SK-N-SH (cell line): ENCODE measurements at regions not wholly inside any gene's neighbourhood (a gene's known extent, or its start where the extent isn't known, plus 50 kb on each side); places are given as distances from the start of the nearest gene placed in this dataset.

ENCODE experiments used
- CTCF ChIA-PET: fragments of 300-600, 350-600 bp; formaldehyde crosslinking; extraction: SDS; loops from one replicate; lab custom pipeline; 2021; lab: Yijun Ruan, JAX
- POLR2A ChIA-PET: fragments of 350-600 bp; sonication (Branson Sonifier 250); formaldehyde crosslinking; extraction: SDS; loops from one replicate; lab custom pipeline; 2020; ENCODE audit warnings: antibody characterized with exemption, inconsistent platforms; lab: Yijun Ruan, JAX
- DNase-seq: peaks from one replicate; pipeline ENCODE4 v3.0.0; 2012
- H2AFZ ChIP-seq: fragments of 200-600 bp; sonication (generic); 2 replicates; pipeline ENCODE4 v1.8.1; 2016; ENCODE audit warnings: antibody characterized with exemption, mild to moderate bottlenecking, low read depth
- H3F3A ChIP-seq: fragments of 200-600 bp; sonication (generic); replicated peaks from 2 replicates; pipeline ENCODE3; 2016; ENCODE audit warnings: antibody characterized with exemption, mild to moderate bottlenecking; ENCODE audit not compliant: insufficient read depth
- H3K27ac ChIP-seq, 2 experiments: fragments of 200-500 bp in 1 of 2; fragments of 200-600 bp in 1 of 2; sonication (Bioruptor generic) in 1 of 2; sonication (generic), shearing (Covaris generic) in 1 of 2; 2 replicates each; pipeline versions ENCODE4 v1.5.1 to v1.6.1; 2014 to 2016; ENCODE audit warnings: low read depth in 2 of 2, inconsistent platforms in 1 of 2, low read length in 1 of 2, mild to moderate bottlenecking in 1 of 2, mixed read lengths in 1 of 2
- H3K27me3 ChIP-seq: fragments of 200-600 bp; sonication (generic), shearing (Covaris generic); 2 replicates; pipeline ENCODE4 v1.6.1; 2016; ENCODE audit warnings: mixed run types; ENCODE audit not compliant: insufficient read depth
- H3K36me3 ChIP-seq, 2 experiments: fragments of 200-500 bp in 1 of 2; fragments of 200-600 bp in 1 of 2; sonication (Bioruptor generic) in 1 of 2; sonication (generic) in 1 of 2; replicated peaks in 1 of 2; 2 replicates each; pipeline versions ENCODE3 to v1.5.1; 2014 to 2016; ENCODE audit warnings: low read length in 1 of 2, mild to moderate bottlenecking in 1 of 2; ENCODE audit not compliant: insufficient read depth in 2 of 2, control insufficient read depth in 1 of 2
- H3K4me1 ChIP-seq, 2 experiments: fragments of 200-500 bp in 1 of 2; fragments of 200-600 bp in 1 of 2; sonication (Bioruptor generic) in 1 of 2; sonication (generic), shearing (Covaris generic) in 1 of 2; 2 replicates each; pipeline versions ENCODE4 v1.5.1 to v1.6.1; 2014 to 2016; ENCODE audit warnings: low read depth in 1 of 2, low read length in 1 of 2, mixed run types in 1 of 2; ENCODE audit not compliant: insufficient read depth in 2 of 2, control insufficient read depth in 1 of 2
- H3K4me2 ChIP-seq: fragments of 200-600 bp; sonication (generic), shearing (Covaris generic); 2 replicates; pipeline ENCODE4 v1.6.1; 2017; ENCODE audit warnings: mixed run types
- H3K4me3 ChIP-seq, 2 experiments: fragments of 200-500 bp in 1 of 2; fragments of 200-600 bp in 1 of 2; sonication (Bioruptor generic) in 1 of 2; sonication (generic), shearing (Covaris generic) in 1 of 2; 2 replicates each; pipeline versions ENCODE4 v1.5.1 to v1.8.1; 2014 to 2016; ENCODE audit warnings: low read depth in 2 of 2, inconsistent platforms in 1 of 2, low read length in 1 of 2, mild to moderate bottlenecking in 1 of 2, mixed read lengths in 1 of 2, moderate library complexity in 1 of 2
- H3K79me2 ChIP-seq: fragments of 200-600 bp; sonication (generic); 2 replicates; pipeline ENCODE4 v1.8.1; 2017; ENCODE audit warnings: mild to moderate bottlenecking; ENCODE audit not compliant: insufficient read depth
- H3K9ac ChIP-seq: fragments of 200-600 bp; sonication (generic); 2 replicates; pipeline ENCODE4 v1.6.1; 2017; ENCODE audit warnings: mixed run types
- H3K9me2 ChIP-seq: fragments of 200-600 bp; sonication (generic); 2 replicates; pipeline ENCODE4 v1.6.1; 2017; ENCODE audit warnings: mixed run types
- H3K9me3 ChIP-seq: fragments of 200-600 bp; sonication (generic); 2 replicates; pipeline ENCODE4 v1.6.1; 2017; ENCODE audit warnings: mixed run types, mild to moderate bottlenecking, moderate library complexity
- H4K20me1 ChIP-seq: fragments of 200-600 bp; sonication (generic); 2 replicates; pipeline ENCODE4 v1.6.1; 2017; ENCODE audit warnings: mild to moderate bottlenecking, mixed run types; ENCODE audit not compliant: insufficient read depth
- CHD2 ChIP-seq: fragments of 150-350 bp; IDR thresholded peaks from 2 replicates; pipeline ENCODE4 v1.6.1; 2018; ENCODE audit warnings: low read length; ENCODE audit not compliant: partially characterized antibody
- FOXM1 ChIP-seq: IDR thresholded peaks from 2 replicates; pipeline ENCODE4 v1.4.0; 2012; ENCODE audit warnings: low read depth, mild to moderate bottlenecking
- GABPA ChIP-seq: IDR thresholded peaks from 2 replicates; pipeline ENCODE4 v1.4.0; 2012; ENCODE audit warnings: low read depth, mild to moderate bottlenecking
- JUND ChIP-seq: IDR thresholded peaks from 2 replicates; pipeline ENCODE4 v1.4.0; 2012
- MEF2A ChIP-seq: IDR thresholded peaks from 2 replicates; pipeline ENCODE4 v1.4.0; 2012; ENCODE audit warnings: low read depth, borderline replicate concordance
- NFIC ChIP-seq: IDR thresholded peaks from 2 replicates; pipeline ENCODE4 v1.4.0; 2012; ENCODE audit warnings: borderline replicate concordance
- NRF1 ChIP-seq: IDR thresholded peaks from 2 replicates; pipeline ENCODE4 v1.6.1; 2012; ENCODE audit warnings: low read depth, mild to moderate bottlenecking, low read length
- POLR2AphosphoS5 ChIP-seq: IDR thresholded peaks from 2 replicates; pipeline ENCODE4 v1.6.1; 2012; ENCODE audit warnings: low read depth, low read length
- RAD21 ChIP-seq: IDR thresholded peaks from 2 replicates; pipeline ENCODE4 v1.6.1; 2012; ENCODE audit warnings: mild to moderate bottlenecking, low read length
- RCOR1 ChIP-seq: fragments of 150-350 bp; IDR thresholded peaks from 2 replicates; pipeline ENCODE4 v1.6.1; 2017; ENCODE audit warnings: antibody characterized with exemption, low read length
- RFX5 ChIP-seq: IDR thresholded peaks from 2 replicates; pipeline ENCODE4 v1.6.1; 2012; ENCODE audit warnings: mild to moderate bottlenecking, improper control_type of control experiment, low read length
- SMC3 ChIP-seq: IDR thresholded peaks from 2 replicates; pipeline ENCODE4 v1.6.1; 2012; ENCODE audit warnings: low read depth, low read length, improper control_type of control experiment
- TCF12 ChIP-seq: IDR thresholded peaks from 2 replicates; pipeline ENCODE4 v1.4.0; 2012
- YY1 ChIP-seq: IDR thresholded peaks from 2 replicates; pipeline ENCODE4 v1.4.0; 2012; ENCODE audit warnings: low read depth, mild to moderate bottlenecking
- WGBS: methylation state at CpG from one replicate; pipeline ENCODE4 v1.1.6; 2017; ENCODE audit warnings: low lambda C conversion rate; 5-methylcytosine and 5-hydroxymethylcytosine counted together
- TF ChIP-seq, protein P1 (sequence below): fragments of 150-350 bp; IDR thresholded peaks from 2 replicates; pipeline ENCODE4 v1.6.1; 2017; ENCODE audit warnings: antibody characterized with exemption, low read length, low read depth, borderline replicate concordance
- TF ChIP-seq, protein P2 (sequence below): fragments of 200-600 bp; sonication (generic); IDR thresholded peaks from 2 replicates; pipeline ENCODE4 v1.6.1; 2017; ENCODE audit warnings: antibody characterized with exemption, mild to moderate bottlenecking, moderate library complexity
- TF ChIP-seq, protein P3 (sequence below): IDR thresholded peaks from 2 replicates; pipeline ENCODE4; 2012

DNA sequence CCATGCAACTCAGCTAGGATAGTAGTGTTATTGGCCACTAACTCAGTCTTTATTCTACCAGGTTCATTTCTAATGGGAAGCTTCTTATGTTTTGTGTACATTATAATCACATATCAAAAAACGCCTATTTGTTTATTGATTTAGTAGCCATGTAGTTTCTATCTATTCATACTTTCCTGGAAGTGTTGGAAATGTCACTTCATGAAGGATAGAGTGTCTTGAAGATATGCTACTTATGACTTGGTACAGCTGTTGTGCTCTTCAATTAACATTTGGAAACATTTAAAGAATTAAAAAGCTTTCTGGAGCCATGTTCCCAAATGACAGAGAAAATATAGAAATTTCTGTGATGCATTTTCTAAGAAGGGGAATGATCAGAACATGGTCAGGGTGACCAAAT is 307.5 kb downstream of the ETNK1 start (continued):
- no peak for TF ChIP-seq TCF12
- TF ChIP-seq, protein P1, sequence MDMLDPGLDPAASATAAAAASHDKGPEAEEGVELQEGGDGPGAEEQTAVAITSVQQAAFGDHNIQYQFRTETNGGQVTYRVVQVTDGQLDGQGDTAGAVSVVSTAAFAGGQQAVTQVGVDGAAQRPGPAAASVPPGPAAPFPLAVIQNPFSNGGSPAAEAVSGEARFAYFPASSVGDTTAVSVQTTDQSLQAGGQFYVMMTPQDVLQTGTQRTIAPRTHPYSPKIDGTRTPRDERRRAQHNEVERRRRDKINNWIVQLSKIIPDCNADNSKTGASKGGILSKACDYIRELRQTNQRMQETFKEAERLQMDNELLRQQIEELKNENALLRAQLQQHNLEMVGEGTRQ: no peak
- TF ChIP-seq FOXM1: no peak

DNA sequence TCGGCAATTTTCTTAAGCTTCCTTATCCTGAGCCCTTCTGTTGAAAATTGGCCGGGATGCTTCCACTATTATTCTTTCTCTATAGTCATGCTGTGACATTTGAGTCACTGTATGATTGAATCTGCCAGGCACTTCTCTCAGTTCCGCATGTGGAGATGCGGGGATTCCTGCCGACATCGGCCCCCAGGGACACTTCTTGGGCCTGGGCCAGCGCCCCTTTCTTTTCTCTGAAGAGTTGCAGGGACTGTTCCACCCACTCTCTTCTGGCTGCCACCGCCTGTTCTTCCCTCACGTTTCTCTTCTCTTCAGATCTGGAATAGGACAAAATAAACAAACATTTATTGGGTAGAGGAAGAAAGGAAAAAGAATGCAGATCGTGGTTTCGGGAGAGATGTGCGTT is 310.1 kb downstream of the ETNK1 start:
- WGBS: 51% methylated on average over 12 of the region's 12 CpGs
- H3K4me1 ChIP-seq: no peaks in the 10 kb centered on the region; a peak in 1 of 4 replicates
- no peak overlapping the region for H2AFZ ChIP-seq
- TF ChIP-seq POLR2AphosphoS5 (no peak), NRF1 (no peak), NFIC (no peak)
- H3K79me2 ChIP-seq: no peaks in the 10 kb centered on the region
- no peaks in the 10 kb centered on the region for H3K36me3 ChIP-seq
- no peaks in the 10 kb centered on the region for H3K27me3 ChIP-seq
- ChIA-PET POLR2A (no interaction called here), CTCF (no interaction called here)
- no peaks in the 10 kb centered on the region for H3K9me3 ChIP-seq
- no peaks in the 10 kb centered on the region for H3K9me2 ChIP-seq
- no peak for DNase-seq
- H3K4me3 ChIP-seq: no peak overlapping the region; a peak in 1 of 4 replicates
- H4K20me1 ChIP-seq: no peaks in the 10 kb centered on the region
- H3K4me2 ChIP-seq: no peak overlapping the region
- no peak overlapping the region for H3K9ac ChIP-seq
- H3F3A ChIP-seq: no peaks in the 10 kb centered on the region
- no peak overlapping the region for H3K27ac ChIP-seq

DNA sequence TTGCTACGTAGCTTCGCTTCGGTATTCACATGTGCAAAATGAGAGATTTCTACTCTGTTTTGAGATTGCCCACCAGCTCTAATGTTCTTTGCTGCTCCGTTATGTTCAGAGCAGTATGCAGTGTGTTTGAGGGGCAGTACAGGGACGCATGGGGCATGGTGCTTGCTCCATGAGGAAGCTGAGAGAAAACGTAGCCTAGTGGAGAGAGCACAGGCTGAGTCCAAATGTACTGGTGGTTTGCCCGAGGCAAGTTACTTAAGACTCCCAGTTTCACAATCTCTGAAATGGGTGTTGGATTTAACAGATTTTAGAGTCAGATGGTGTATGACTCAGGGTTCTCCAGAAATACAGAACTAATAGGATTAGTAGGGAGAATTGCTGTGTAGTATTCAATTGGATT is 310.5 kb downstream of the ETNK1 start:
- CTCF ChIA-PET: no interaction called here
- Histone ChIP-seq H3K27ac (no peak overlapping the region), H3K9ac (no peak overlapping the region), H3K4me2 (no peak overlapping the region), H3K9me2 (no peaks in the 10 kb centered on the region), H3K4me1 (no peaks in the 10 kb centered on the region; a peak in 1 of 4 replicates), H3K36me3 (no peaks in the 10 kb centered on the region), H3K9me3 (no peaks in the 10 kb centered on the region), H2AFZ (no peak overlapping the region), H3K27me3 (no peaks in the 10 kb centered on the region), H3F3A (no peaks in the 10 kb centered on the region)
- WGBS: 53% methylated on average over 7 of the region's 7 CpGs
- DNase-seq: no peak
- POLR2A ChIA-PET: no interaction called here
- no peak for TF ChIP-seq MEF2A
- no peak for TF ChIP-seq JUND
- TF ChIP-seq RFX5: no peak
- TF ChIP-seq SMC3: no peak
- TF ChIP-seq GABPA: no peak
- TF ChIP-seq, all 33 proteins: peak for 0
- H3K79me2 ChIP-seq: no peaks in the 10 kb centered on the region
- H3K4me3 ChIP-seq: no peak overlapping the region
- no peaks in the 10 kb centered on the region for H4K20me1 ChIP-seq

DNA sequence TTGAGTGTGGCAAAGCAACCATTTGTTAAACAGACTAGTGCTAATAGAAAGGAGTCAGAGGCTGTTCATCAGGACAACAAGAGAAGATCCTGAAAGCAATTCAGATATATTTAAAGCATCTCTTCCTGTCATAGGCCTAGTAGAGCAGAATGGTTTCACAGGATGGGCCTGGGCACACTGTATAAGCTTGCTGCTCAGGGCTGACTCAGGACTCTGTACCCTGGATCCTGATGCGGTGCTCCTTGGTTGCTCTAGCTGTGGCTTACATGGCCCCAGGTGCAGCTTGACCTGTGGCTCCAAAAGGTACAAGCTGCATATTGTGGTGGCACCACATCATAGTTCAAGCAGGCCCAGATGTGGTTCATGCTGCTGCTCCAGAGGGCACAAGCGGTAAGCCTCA is 313.4 kb downstream of the ETNK1 start:
- Histone ChIP-seq H3K4me2 (no peak overlapping the region), H3K27ac (no peak overlapping the region), H2AFZ (no peak overlapping the region), H3K36me3 (no peaks in the 10 kb centered on the region), H3K4me3 (no peak overlapping the region), H3K9me2 (no peaks in the 10 kb centered on the region), H3F3A (no peaks in the 10 kb centered on the region), H3K79me2 (no peaks in the 10 kb centered on the region), H3K27me3 (no peaks in the 10 kb centered on the region), H3K4me1 (no peaks in the 10 kb centered on the region; a peak in 1 of 4 replicates), H3K9me3 (no peaks in the 10 kb centered on the region), H3K9ac (no peak overlapping the region), H4K20me1 (no peaks in the 10 kb centered on the region)
- 100% methylated on average over 2 of the region's 2 CpGs for WGBS
- no peak for DNase-seq
- CTCF ChIA-PET: no interaction called here
- POLR2A ChIA-PET: no interaction called here
- TF ChIP-seq GABPA (no peak), RAD21 (no peak), CHD2 (no peak), YY1 (no peak), JUND (no peak), RCOR1 (no peak)
- TF ChIP-seq, protein P2, sequence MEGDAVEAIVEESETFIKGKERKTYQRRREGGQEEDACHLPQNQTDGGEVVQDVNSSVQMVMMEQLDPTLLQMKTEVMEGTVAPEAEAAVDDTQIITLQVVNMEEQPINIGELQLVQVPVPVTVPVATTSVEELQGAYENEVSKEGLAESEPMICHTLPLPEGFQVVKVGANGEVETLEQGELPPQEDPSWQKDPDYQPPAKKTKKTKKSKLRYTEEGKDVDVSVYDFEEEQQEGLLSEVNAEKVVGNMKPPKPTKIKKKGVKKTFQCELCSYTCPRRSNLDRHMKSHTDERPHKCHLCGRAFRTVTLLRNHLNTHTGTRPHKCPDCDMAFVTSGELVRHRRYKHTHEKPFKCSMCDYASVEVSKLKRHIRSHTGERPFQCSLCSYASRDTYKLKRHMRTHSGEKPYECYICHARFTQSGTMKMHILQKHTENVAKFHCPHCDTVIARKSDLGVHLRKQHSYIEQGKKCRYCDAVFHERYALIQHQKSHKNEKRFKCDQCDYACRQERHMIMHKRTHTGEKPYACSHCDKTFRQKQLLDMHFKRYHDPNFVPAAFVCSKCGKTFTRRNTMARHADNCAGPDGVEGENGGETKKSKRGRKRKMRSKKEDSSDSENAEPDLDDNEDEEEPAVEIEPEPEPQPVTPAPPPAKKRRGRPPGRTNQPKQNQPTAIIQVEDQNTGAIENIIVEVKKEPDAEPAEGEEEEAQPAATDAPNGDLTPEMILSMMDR: no peak
- TF ChIP-seq, protein P3, sequence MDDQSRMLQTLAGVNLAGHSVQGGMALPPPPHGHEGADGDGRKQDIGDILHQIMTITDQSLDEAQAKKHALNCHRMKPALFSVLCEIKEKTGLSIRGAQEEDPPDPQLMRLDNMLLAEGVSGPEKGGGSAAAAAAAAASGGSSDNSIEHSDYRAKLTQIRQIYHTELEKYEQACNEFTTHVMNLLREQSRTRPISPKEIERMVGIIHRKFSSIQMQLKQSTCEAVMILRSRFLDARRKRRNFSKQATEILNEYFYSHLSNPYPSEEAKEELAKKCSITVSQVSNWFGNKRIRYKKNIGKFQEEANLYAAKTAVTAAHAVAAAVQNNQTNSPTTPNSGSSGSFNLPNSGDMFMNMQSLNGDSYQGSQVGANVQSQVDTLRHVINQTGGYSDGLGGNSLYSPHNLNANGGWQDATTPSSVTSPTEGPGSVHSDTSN: no peak
